ENCODE measurements at regions not wholly inside any gene's neighbourhood (a gene's known extent, or its start where the extent isn't known, plus 50 kb on each side); places are given as distances from the start of the nearest gene placed in this dataset.
"Not testable (repeated sequence)": the region's sequence is repeated elsewhere in the genome, so short reads cannot be mapped to it uniquely, and the experiment has no call there.

- Histone ChIP-seq H3K4me3 (ENCODE audit: insufficient read depth, low read depth, low read length) (peak overlapping the region; percentile 47), H3K27me3 (ENCODE audit: control insufficient read depth, insufficient read depth, low read length, poor library complexity, severe bottlenecking) (peaks cover 12% of the 10 kb centered on the region)
- not testable (repeated sequence) for H3K27ac ChIP-seq (ENCODE audit: insufficient read depth, low read depth, low read length, poor library complexity, severe bottlenecking); H3K36me3 ChIP-seq (ENCODE audit: control insufficient read depth, insufficient read depth, low read length); H3K4me1 ChIP-seq (ENCODE audit: control insufficient read depth, insufficient read depth, low read length); H3K9me3 ChIP-seq (ENCODE audit: control insufficient read depth, low read length)
- 8 to 9% methylated on average over 76 to 77 of the region's 78 CpGs for WGBS, 2 experiments
Measured at GRCh38 chr2:91571239-91571923, 2879.9 kb downstream of the RPIA start.

GRCh38 chr2:91573018-91573417 lies 2881.5 kb downstream of the RPIA start:
- H3K4me1 ChIP-seq (ENCODE audit: control insufficient read depth, insufficient read depth, low read length); H3K36me3 ChIP-seq (ENCODE audit: control insufficient read depth, insufficient read depth, low read length); H3K9me3 ChIP-seq (ENCODE audit: control insufficient read depth, low read length); H3K27ac ChIP-seq (ENCODE audit: insufficient read depth, low read depth, low read length, poor library complexity, severe bottlenecking); H3K4me3 ChIP-seq (ENCODE audit: insufficient read depth, low read depth, low read length): not testable (repeated sequence)
- H3K27me3 ChIP-seq (ENCODE audit: control insufficient read depth, insufficient read depth, low read length, poor library complexity, severe bottlenecking): peaks cover 12% of the 10 kb centered on the region
- 87 to 90% methylated on average over 4 of the region's 4 CpGs for WGBS, 2 experiments

DNA sequence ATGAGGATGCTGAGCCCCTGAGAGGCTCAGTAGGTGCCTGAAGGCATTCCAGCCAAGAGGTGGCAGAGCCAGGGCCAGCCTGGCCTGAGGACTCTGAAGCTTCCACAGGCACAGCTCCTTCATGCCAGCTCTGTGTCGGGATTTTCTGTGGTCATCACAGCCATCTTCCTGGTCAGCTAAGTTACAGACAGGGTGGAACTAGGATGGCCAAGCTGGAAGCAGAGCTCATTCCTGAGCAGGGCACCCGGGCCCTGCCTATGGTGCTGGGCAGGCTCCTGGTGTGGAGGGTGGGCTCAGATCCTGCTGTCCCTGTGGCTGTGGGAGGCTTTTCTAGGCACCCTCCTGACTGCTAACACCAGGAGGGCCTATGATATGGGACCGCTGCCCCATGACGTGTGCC lies 2882.3 kb downstream of the RPIA start:
- WGBS, 2 experiments: 87 to 97% methylated on average over 1 to 2 of the region's 4 CpGs

DNA sequence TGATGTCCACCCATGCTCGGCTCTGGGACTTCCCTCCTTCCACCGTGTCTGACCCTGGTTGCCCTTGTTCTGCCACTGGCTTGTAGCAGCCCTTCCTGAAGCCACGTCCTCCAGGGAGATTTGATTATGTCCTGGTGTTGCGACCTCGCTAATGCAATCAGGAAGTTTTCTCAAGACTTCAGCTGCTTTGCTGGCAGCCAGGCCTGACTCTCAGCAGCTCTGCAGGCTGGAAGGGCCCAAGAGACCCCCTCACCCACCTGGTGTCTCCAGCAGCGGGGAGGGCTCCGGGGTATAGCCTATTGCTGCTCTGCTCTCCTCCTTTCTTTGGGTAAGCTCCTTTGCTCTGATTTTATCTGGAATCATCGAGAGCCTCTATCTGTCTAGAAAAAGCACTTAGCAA lies 2882.8 kb downstream of the RPIA start:
- not testable (repeated sequence) for H3K27ac ChIP-seq (ENCODE audit: insufficient read depth, low read depth, low read length, poor library complexity, severe bottlenecking); H3K9me3 ChIP-seq (ENCODE audit: control insufficient read depth, low read length); H3K36me3 ChIP-seq (ENCODE audit: control insufficient read depth, insufficient read depth, low read length); H3K4me3 ChIP-seq (ENCODE audit: insufficient read depth, low read depth, low read length); H3K4me1 ChIP-seq (ENCODE audit: control insufficient read depth, insufficient read depth, low read length)
- peaks cover 12% of the 10 kb centered on the region for H3K27me3 ChIP-seq (ENCODE audit: control insufficient read depth, insufficient read depth, low read length, poor library complexity, severe bottlenecking)
- WGBS, 2 experiments: 89 to 92% methylated on average over 4 of the region's 8 CpGs

More for the DNA sequence above, 2882.3 kb downstream of the RPIA start:
- peaks cover 12% of the 10 kb centered on the region for H3K27me3 ChIP-seq (ENCODE audit: control insufficient read depth, insufficient read depth, low read length, poor library complexity, severe bottlenecking)
- H3K36me3 ChIP-seq (ENCODE audit: control insufficient read depth, insufficient read depth, low read length); H3K4me3 ChIP-seq (ENCODE audit: insufficient read depth, low read depth, low read length); H3K4me1 ChIP-seq (ENCODE audit: control insufficient read depth, insufficient read depth, low read length); H3K9me3 ChIP-seq (ENCODE audit: control insufficient read depth, low read length); H3K27ac ChIP-seq (ENCODE audit: insufficient read depth, low read depth, low read length, poor library complexity, severe bottlenecking): not testable (repeated sequence)

GRCh38 chr2:91575701-91576100 lies 2884.2 kb downstream of the RPIA start:
- not testable (repeated sequence) for H3K4me3 ChIP-seq (ENCODE audit: insufficient read depth, low read depth, low read length); H3K9me3 ChIP-seq (ENCODE audit: control insufficient read depth, low read length)

DNA sequence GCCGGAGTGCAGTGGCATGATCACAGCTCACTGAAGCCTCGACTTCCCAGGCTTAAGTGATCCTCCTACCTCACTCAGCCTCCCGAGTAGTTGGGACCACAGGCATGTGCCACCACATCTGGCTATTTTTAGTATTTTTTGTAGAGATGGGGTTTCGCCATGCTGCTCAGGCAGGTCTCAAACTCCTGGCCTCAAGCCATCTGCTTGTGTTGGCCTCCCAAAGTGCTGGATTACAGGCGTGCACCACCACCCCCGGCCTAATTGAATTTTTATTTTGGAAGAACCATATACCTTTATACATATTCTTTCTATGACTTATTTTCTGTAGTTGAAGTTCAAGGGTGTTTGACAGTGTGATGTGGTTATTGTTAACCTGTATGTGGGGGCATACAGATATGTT lies 2885.9 kb downstream of the RPIA start:
- not testable (repeated sequence) for H3K4me3 ChIP-seq (ENCODE audit: insufficient read depth, low read depth, low read length); H3K36me3 ChIP-seq (ENCODE audit: control insufficient read depth, insufficient read depth, low read length); H3K27me3 ChIP-seq (ENCODE audit: control insufficient read depth, insufficient read depth, low read length, poor library complexity, severe bottlenecking); H3K9me3 ChIP-seq (ENCODE audit: control insufficient read depth, low read length); H3K4me1 ChIP-seq (ENCODE audit: control insufficient read depth, insufficient read depth, low read length); H3K27ac ChIP-seq (ENCODE audit: insufficient read depth, low read depth, low read length, poor library complexity, severe bottlenecking)
- 92% methylated on average over 4 of the region's 6 CpGs for WGBS, 2 experiments

More at GRCh38 chr2:91575701-91576100, 2884.2 kb downstream of the RPIA start:
- not testable (repeated sequence) for H3K27ac ChIP-seq (ENCODE audit: insufficient read depth, low read depth, low read length, poor library complexity, severe bottlenecking); H3K4me1 ChIP-seq (ENCODE audit: control insufficient read depth, insufficient read depth, low read length); H3K36me3 ChIP-seq (ENCODE audit: control insufficient read depth, insufficient read depth, low read length)
- peaks cover 12% of the 10 kb centered on the region for H3K27me3 ChIP-seq (ENCODE audit: control insufficient read depth, insufficient read depth, low read length, poor library complexity, severe bottlenecking)
- WGBS, 2 experiments: 82 to 83% methylated on average over 10 to 11 of the region's 11 CpGs

GRCh38 chr2:91578678-91579077 lies 2887.2 kb downstream of the RPIA start:
- 66 to 71% methylated on average over 3 of the region's 3 CpGs for WGBS, 2 experiments
- H3K9me3 ChIP-seq (ENCODE audit: control insufficient read depth, low read length); H3K27me3 ChIP-seq (ENCODE audit: control insufficient read depth, insufficient read depth, low read length, poor library complexity, severe bottlenecking); H3K36me3 ChIP-seq (ENCODE audit: control insufficient read depth, insufficient read depth, low read length); H3K27ac ChIP-seq (ENCODE audit: insufficient read depth, low read depth, low read length, poor library complexity, severe bottlenecking); H3K4me1 ChIP-seq (ENCODE audit: control insufficient read depth, insufficient read depth, low read length); H3K4me3 ChIP-seq (ENCODE audit: insufficient read depth, low read depth, low read length): not testable (repeated sequence)

GRCh38 chr2:91579555-91579954 lies 2888.1 kb downstream of the RPIA start:
- not testable (repeated sequence) for H3K4me3 ChIP-seq (ENCODE audit: insufficient read depth, low read depth, low read length); H3K27ac ChIP-seq (ENCODE audit: insufficient read depth, low read depth, low read length, poor library complexity, severe bottlenecking); H3K9me3 ChIP-seq (ENCODE audit: control insufficient read depth, low read length); H3K36me3 ChIP-seq (ENCODE audit: control insufficient read depth, insufficient read depth, low read length); H3K4me1 ChIP-seq (ENCODE audit: control insufficient read depth, insufficient read depth, low read length); H3K27me3 ChIP-seq (ENCODE audit: control insufficient read depth, insufficient read depth, low read length, poor library complexity, severe bottlenecking)
- 85 to 96% methylated on average over 2 of the region's 3 CpGs for WGBS, 2 experiments

- H3K9me3 ChIP-seq (ENCODE audit: control insufficient read depth, low read length); H3K27ac ChIP-seq (ENCODE audit: insufficient read depth, low read depth, low read length, poor library complexity, severe bottlenecking); H3K4me3 ChIP-seq (ENCODE audit: insufficient read depth, low read depth, low read length); H3K36me3 ChIP-seq (ENCODE audit: control insufficient read depth, insufficient read depth, low read length); H3K27me3 ChIP-seq (ENCODE audit: control insufficient read depth, insufficient read depth, low read length, poor library complexity, severe bottlenecking); H3K4me1 ChIP-seq (ENCODE audit: control insufficient read depth, insufficient read depth, low read length): not testable (repeated sequence)
- 89 to 90% methylated on average over 4 of the region's 4 CpGs for WGBS, 2 experiments
Measured at GRCh38 chr2:91580043-91580442, 2888.6 kb downstream of the RPIA start.

GRCh38 chr2:91587098-91587497 lies 2895.6 kb downstream of the RPIA start:
- not testable (repeated sequence) for H3K4me1 ChIP-seq (ENCODE audit: control insufficient read depth, insufficient read depth, low read length); H3K36me3 ChIP-seq (ENCODE audit: control insufficient read depth, insufficient read depth, low read length); H3K4me3 ChIP-seq (ENCODE audit: insufficient read depth, low read depth, low read length); H3K9me3 ChIP-seq (ENCODE audit: control insufficient read depth, low read length); H3K27ac ChIP-seq (ENCODE audit: insufficient read depth, low read depth, low read length, poor library complexity, severe bottlenecking)
- 82 to 88% methylated on average over 6 of the region's 6 CpGs for WGBS, 2 experiments
- peaks cover 27% of the 10 kb centered on the region for H3K27me3 ChIP-seq (ENCODE audit: control insufficient read depth, insufficient read depth, low read length, poor library complexity, severe bottlenecking)

All from ectodermal cell (in vitro differentiated cells).